Right lobe of liver (tissue), 4 donors: ENCODE measurements at regions not wholly inside any gene's neighbourhood (a gene's known extent, or its start where the extent isn't known, plus 50 kb on each side); places are given as distances from the start of the nearest gene placed in this dataset.

Experiments used
- POLR2A ChIP-seq: fragments of 450-650 bp; IDR thresholded peaks from one replicate; pipeline ENCODE4 v1.6.1; 2017; ENCODE audit warnings: antibody characterized with exemption, mild to moderate bottlenecking
- TF ChIP-seq, protein P1 (sequence below), 4 donors: fragments of 200-600 bp in 3 of 4; fragments of 450-650 bp in 1 of 4; IDR thresholded peaks; one replicate each; pipeline versions ENCODE4 v1.5.1 to v1.8.0; 2016 to 2022; ENCODE audit warnings: antibody characterized with exemption in 4 of 4, mild to moderate bottlenecking in 2 of 4
- donor health status: DM: no; HTN: no; CAD: no.
- donor health status: DM: no; HTN: no; CAD: no.
- donor health status: DM: no; HTN: yes; CAD: no.

DNA sequence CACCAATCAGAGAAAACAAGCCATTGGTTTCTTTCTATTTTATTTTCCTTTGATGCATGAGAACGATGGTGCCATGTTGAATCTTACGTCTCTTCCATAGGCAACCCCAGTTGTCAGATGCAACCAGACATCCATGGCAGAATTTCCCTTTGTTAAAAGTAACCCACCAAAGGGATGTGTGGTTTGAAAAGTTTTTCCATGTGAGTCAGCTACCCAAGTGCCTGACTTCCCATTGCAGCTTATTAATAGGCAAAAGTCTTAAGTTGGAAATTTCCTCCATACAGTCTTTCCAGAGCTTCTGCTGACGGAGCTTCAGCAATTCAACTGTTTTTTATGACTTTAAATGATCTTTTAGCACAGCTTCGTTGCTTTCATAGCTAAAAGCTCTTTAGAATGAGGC lies 73.8 kb upstream of the FAM216B start:
- TF ChIP-seq, protein P1, sequence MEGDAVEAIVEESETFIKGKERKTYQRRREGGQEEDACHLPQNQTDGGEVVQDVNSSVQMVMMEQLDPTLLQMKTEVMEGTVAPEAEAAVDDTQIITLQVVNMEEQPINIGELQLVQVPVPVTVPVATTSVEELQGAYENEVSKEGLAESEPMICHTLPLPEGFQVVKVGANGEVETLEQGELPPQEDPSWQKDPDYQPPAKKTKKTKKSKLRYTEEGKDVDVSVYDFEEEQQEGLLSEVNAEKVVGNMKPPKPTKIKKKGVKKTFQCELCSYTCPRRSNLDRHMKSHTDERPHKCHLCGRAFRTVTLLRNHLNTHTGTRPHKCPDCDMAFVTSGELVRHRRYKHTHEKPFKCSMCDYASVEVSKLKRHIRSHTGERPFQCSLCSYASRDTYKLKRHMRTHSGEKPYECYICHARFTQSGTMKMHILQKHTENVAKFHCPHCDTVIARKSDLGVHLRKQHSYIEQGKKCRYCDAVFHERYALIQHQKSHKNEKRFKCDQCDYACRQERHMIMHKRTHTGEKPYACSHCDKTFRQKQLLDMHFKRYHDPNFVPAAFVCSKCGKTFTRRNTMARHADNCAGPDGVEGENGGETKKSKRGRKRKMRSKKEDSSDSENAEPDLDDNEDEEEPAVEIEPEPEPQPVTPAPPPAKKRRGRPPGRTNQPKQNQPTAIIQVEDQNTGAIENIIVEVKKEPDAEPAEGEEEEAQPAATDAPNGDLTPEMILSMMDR (IDR thresholded peaks at IDR 0.05): no peak
- TF ChIP-seq POLR2A: no peak
